Right atrium auricular region (tissue), 2 donors: ENCODE measurements at regions not wholly inside any gene's neighbourhood (a gene's known extent, or its start where the extent isn't known, plus 50 kb on each side); places are given as distances from the start of the nearest gene placed in this dataset.
A peak's percentile ranks its signal among the peaks of the same experiment; 100 is the strongest.

Experiments used
- DNase-seq: peaks from one replicate; pipeline ENCODE4 v3.0.0-alpha.2; 2019; ENCODE audit warnings: low spot score
- H3K27ac ChIP-seq, 2 donors: fragments of 200-600 bp; sonication (generic); 1 replicate in 1 of 2; 2 replicates in 1 of 2; pipeline ENCODE4 v1.5.1; 2016 to 2019
- H3K27me3 ChIP-seq, 2 donors: fragments of 200-600 bp; sonication (generic); one replicate each; pipeline versions ENCODE4 v1.5.1 to v1.6.0; 2017 to 2019
- H3K36me3 ChIP-seq: fragments of 200-600 bp; sonication (generic); one replicate; pipeline ENCODE4 v1.5.1; 2016
- H3K4me1 ChIP-seq, 2 donors: fragments of 200-600 bp; sonication (generic); one replicate each; pipeline versions ENCODE4 v1.5.1 to v1.6.0; 2017 to 2019
- H3K4me3 ChIP-seq, 2 donors: fragments of 200-600 bp; sonication (generic); 1 replicate in 1 of 2; 2 replicates in 1 of 2; pipeline ENCODE4 v1.5.1; 2017 to 2019; ENCODE audit warnings: mild to moderate bottlenecking in 1 of 2, moderate library complexity in 1 of 2
- H3K9me3 ChIP-seq, 2 donors: fragments of 200-600 bp; sonication (generic); one replicate each; pipeline ENCODE4 v1.5.1; 2019
- TF ChIP-seq, protein P1 (sequence below), 2 donors: fragments of 200-600 bp; sonication (generic); IDR thresholded peaks; one replicate each; pipeline ENCODE4 v1.5.1; 2019; ENCODE audit warnings: antibody characterized with exemption in 2 of 2

DNA sequence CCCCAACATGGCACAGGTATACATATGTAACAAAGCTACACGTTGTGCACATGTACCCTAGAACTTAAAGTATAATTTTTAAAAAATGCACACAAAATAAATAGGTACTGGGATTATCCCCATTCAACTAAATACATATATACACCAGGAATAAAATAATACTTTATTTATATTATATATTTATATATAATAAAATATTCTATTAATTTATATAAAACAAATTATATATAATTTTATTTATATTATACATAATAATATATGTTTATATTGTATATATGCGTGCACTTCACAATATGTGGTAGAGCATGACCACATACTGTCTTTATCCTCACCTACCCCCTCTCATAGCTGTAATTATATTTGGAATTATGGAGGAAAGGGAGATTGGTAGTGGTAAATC is 119.1 kb upstream of the TMEM260 start:
- no peak for DNase-seq

DNA sequence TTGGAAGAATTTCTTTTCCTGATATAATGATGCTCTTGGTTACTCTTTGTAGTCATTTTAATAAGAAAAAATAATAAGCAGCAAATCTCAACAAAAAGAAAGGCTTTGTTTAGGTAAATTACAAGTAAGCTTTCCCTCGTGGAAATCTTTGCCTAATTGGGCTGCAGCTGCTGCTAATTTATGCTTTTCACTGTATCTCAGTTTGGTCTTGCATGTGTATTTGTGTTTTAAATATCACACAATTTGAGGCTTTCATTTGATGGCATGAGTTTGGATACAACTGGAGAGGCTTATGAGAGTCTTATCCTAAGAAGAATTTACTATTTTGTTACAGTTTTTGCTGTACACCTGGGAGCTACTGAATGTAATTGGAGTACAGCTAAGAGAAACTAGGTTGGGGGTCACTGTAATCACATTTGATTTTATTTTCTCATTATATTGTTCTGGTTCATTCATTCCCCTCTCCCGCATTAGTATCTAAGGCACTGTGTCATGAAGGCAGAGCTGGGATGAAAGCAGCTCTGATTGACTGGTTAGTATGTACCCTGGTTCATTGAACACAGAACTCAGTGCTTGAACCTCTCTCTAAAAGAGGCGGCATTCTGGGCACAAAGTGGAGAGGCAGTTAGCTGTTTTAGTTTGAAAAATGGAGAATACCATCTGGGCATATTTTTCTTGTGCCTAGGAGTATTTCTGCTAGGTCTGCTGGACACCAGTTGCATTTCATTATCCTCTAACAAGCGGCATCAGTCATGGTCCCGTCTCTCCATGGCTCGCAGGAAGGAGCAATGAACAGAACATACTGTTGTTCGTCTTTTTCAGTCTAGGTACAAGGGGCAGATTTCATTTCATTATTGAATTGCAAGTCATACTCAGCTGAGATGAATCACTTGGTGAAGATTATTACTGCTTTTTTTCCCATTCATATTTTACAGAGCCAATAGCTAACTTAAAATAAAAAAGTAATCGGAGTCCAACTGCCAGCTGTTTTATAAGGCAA is 118.0 kb upstream of the TMEM260 start:
- H3K4me3 ChIP-seq = no peak overlapping the region
- no peaks in the 10 kb centered on the region for H3K27me3 ChIP-seq
- no peak overlapping the region for H3K27ac ChIP-seq
- H3K4me1 ChIP-seq = no peaks in the 10 kb centered on the region
- no peaks in the 10 kb centered on the region for H3K9me3 ChIP-seq
- TF ChIP-seq, protein P1, sequence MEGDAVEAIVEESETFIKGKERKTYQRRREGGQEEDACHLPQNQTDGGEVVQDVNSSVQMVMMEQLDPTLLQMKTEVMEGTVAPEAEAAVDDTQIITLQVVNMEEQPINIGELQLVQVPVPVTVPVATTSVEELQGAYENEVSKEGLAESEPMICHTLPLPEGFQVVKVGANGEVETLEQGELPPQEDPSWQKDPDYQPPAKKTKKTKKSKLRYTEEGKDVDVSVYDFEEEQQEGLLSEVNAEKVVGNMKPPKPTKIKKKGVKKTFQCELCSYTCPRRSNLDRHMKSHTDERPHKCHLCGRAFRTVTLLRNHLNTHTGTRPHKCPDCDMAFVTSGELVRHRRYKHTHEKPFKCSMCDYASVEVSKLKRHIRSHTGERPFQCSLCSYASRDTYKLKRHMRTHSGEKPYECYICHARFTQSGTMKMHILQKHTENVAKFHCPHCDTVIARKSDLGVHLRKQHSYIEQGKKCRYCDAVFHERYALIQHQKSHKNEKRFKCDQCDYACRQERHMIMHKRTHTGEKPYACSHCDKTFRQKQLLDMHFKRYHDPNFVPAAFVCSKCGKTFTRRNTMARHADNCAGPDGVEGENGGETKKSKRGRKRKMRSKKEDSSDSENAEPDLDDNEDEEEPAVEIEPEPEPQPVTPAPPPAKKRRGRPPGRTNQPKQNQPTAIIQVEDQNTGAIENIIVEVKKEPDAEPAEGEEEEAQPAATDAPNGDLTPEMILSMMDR (IDR thresholded peaks at IDR 0.05) = no peak
- DNase-seq = no peak
- no peaks in the 10 kb centered on the region for H3K36me3 ChIP-seq

More for the DNA sequence above, 119.1 kb upstream of the TMEM260 start:
- TF ChIP-seq, protein P1 (IDR thresholded peaks at IDR 0.05) = no peak
- H3K36me3 ChIP-seq = no peaks in the 10 kb centered on the region
- H3K4me1 ChIP-seq = no peaks in the 10 kb centered on the region
- no peaks in the 10 kb centered on the region for H3K9me3 ChIP-seq
- H3K27ac ChIP-seq = no peak overlapping the region
- H3K4me3 ChIP-seq = no peak overlapping the region
- no peaks in the 10 kb centered on the region for H3K27me3 ChIP-seq

DNA sequence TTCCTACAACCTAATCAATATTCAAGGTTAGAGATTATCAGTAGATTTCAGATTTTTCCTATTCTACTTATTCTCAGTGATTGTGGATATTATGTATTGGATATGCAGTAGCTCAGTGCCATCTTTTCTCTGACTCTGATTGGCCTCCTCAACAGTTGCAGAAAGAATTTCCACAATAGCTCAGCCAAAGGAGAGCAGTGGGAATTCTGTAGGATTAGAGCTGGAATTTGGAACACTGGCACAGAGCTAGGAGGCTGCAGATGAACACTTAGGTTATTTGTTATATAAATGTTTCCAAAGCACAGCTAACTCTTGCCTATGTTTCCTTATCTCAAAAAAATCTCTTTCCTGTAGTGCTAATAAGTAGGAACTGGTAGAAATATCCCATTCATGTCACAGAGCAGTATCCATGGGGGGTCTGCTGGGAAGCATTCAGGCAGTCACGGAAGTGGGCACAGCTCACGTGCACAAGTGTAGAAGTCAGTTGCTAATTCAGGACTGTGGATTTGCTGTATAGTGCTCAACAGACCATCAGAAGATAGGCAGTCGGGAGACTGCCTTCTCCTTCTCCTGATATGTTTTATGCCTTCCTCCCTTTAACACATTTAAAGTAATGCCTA is 116.2 kb upstream of the TMEM260 start:
- Histone ChIP-seq H3K27me3 (no peaks in the 10 kb centered on the region), H3K9me3 (peaks cover 0 to 6% of the 10 kb centered on the region in 2 donors), H3K36me3 (no peaks in the 10 kb centered on the region), H3K27ac (no peak overlapping the region), H3K4me1 (no peaks in the 10 kb centered on the region), H3K4me3 (no peak overlapping the region)
- no peak for DNase-seq
- TF ChIP-seq, protein P1 (IDR thresholded peaks at IDR 0.05) = no peak

DNA sequence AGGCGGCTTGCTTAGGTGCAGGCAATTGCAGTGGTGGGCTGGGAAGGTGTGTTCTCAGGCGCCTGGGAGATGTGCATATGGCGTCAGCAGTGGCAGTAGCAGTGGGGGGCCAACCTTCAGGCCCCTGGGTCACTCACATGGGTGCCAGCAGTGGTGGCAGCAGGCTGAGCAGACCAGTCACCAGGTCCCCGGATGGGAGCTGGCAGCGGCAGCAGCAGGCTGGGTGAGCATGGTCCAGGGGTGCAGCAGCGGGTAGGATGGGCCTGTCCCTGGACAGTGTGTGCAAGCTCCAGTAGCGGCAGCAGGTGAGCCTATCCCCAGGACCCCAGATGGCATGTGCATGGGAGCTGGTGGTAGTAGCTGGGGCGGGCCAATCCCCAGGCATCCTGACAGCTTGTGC is 108.5 kb upstream of the TMEM260 start:
- H3K27ac ChIP-seq = no peak overlapping the region

DNA sequence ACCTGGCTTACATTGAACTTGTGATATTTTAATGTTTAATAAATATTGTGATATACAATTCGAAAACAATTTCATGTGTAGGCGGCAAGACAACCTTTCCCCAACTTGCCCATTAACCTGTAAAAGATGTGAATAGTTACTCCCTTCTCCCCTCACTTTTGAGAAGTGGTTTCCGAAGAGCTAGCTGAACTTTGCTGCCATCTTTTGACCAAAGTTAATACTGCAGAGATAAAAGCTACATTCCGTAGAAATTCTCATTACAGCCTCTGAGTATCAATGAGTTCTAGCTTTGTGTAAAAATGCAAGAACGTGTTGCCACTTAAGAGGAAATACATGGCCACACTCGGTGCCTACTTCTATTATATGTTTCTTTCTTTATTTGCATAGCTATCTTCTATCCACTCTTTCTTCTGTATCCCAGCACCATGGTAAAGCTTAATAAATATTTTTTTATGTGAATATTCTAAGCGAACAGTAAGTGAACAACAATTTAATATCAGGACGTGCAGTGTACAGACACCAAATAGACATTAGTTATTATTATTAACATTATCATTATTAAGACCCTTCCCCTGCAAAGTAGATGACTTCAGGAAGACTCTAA is 105.1 kb upstream of the TMEM260 start:
- Histone ChIP-seq H3K36me3 (no peaks in the 10 kb centered on the region), H3K4me1 (no peaks in the 10 kb centered on the region), H3K9me3 (no peaks in the 10 kb centered on the region), H3K4me3 (no peak overlapping the region), H3K27me3 (no peaks in the 10 kb centered on the region), H3K27ac (no peak overlapping the region)
- DNase-seq = no peak
- TF ChIP-seq, protein P1 (IDR thresholded peaks at IDR 0.05) = peak; percentile 61 to 84

More for the DNA sequence above, 108.5 kb upstream of the TMEM260 start:
- DNase-seq = no peak
- Histone ChIP-seq H3K9me3 (peaks cover 0 to 15% of the 10 kb centered on the region in 2 donors), H3K4me1 (no peaks in the 10 kb centered on the region), H3K27me3 (no peaks in the 10 kb centered on the region), H3K36me3 (no peaks in the 10 kb centered on the region), H3K4me3 (no peak overlapping the region)
- TF ChIP-seq, protein P1 (IDR thresholded peaks at IDR 0.05) = no peak
